ENCODE measurements at regions not wholly inside any gene's neighbourhood (a gene's known extent, or its start where the extent isn't known, plus 50 kb on each side); places are given as distances from the start of the nearest gene placed in this dataset.
"Not testable (repeated sequence)": the region's sequence is repeated elsewhere in the genome, so short reads cannot be mapped to it uniquely, and the experiment has no call there.

- DNase-seq: not testable (repeated sequence)
These were observed 216.7 kb downstream of the TMEM121 start for GRCh38 chr14:105742904-105743701.

- not testable (repeated sequence) for DNase-seq
These were observed 217.9 kb downstream of the TMEM121 start for GRCh38 chr14:105744213-105744787.

GRCh38 chr14:105745433-105746123 is 219.2 kb downstream of the TMEM121 start:
- DNase-seq: no peak

GRCh38 chr14:105746124-105746514 is 219.7 kb downstream of the TMEM121 start:
- no peak for DNase-seq

- DNase-seq: not testable (repeated sequence)
These were observed 220.6 kb downstream of the TMEM121 start for GRCh38 chr14:105746800-105747502.

- DNase-seq: peak; percentile 38
These were observed 221.3 kb downstream of the TMEM121 start for GRCh38 chr14:105747503-105748203.

- DNase-seq: peak; percentile 32
These were observed 221.8 kb downstream of the TMEM121 start for GRCh38 chr14:105748204-105748578.

GRCh38 chr14:105748710-105749109 is 222.3 kb downstream of the TMEM121 start:
- DNase-seq: not testable (repeated sequence)

GRCh38 chr14:105749870-105750541 is 223.6 kb downstream of the TMEM121 start:
- DNase-seq: not testable (repeated sequence)

- not testable (repeated sequence) for DNase-seq
These were observed 224.9 kb downstream of the TMEM121 start for GRCh38 chr14:105751291-105751751.

GRCh38 chr14:105752420-105752819 is 226.0 kb downstream of the TMEM121 start:
- DNase-seq: not testable (repeated sequence)

- DNase-seq: no peak
These were observed 234.4 kb downstream of the TMEM121 start for GRCh38 chr14:105760691-105761344.

GRCh38 chr14:105761345-105761740 is 235.0 kb downstream of the TMEM121 start:
- not testable (repeated sequence) for DNase-seq

- DNase-seq: no peak
These were observed 235.5 kb downstream of the TMEM121 start for GRCh38 chr14:105761842-105762241.

GRCh38 chr14:105762262-105762661 is 235.9 kb downstream of the TMEM121 start:
- not testable (repeated sequence) for DNase-seq

GRCh38 chr14:105764254-105764901 is 238.0 kb downstream of the TMEM121 start:
- not testable (repeated sequence) for DNase-seq

GRCh38 chr14:105765072-105765825 is 238.9 kb downstream of the TMEM121 start:
- not testable (repeated sequence) for DNase-seq

GRCh38 chr14:105765893-105766614 is 239.7 kb downstream of the TMEM121 start:
- DNase-seq: no peak

GRCh38 chr14:105767315-105767714 is 240.9 kb downstream of the TMEM121 start:
- no peak for DNase-seq
